ENCODE measurements at regions not wholly inside any gene's neighbourhood (a gene's known extent, or its start where the extent isn't known, plus 50 kb on each side); places are given as distances from the start of the nearest gene placed in this dataset.

DNA sequence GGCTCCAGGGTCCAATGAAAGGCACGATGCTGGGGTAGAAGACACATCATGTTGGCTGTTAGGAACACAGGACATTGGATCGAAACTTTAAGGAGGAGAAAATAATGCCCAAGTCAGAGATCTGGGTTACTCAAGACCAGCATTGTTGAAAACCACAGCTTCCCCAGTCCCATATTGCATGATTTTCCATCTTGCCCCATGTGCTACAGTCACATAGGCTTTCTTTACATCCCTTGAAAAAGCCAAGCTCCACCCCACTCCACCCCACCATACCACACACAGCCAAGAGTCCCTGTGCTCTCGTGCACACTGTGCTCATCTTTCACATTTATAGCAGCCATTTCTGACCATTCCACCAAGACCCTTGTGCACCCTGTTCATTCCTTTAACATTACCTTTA is 636.2 kb downstream of the DIAPH3 start:
- Histone ChIP-seq H3K14ac (ENCODE audit: insufficient read depth, low read length) (no peak overlapping the region), H3K79me2 (ENCODE audit: insufficient read depth, low read length) (no peaks in the 10 kb centered on the region), H2AK5ac (ENCODE audit: insufficient read length, low read length) (no peak overlapping the region), H4K5ac (ENCODE audit: insufficient read length, low read depth, low read length) (no peak overlapping the region), H3K4me1 (ENCODE audit: insufficient read depth, low read length) (peaks cover 2% of the 10 kb centered on the region), H2AFZ (ENCODE audit: low read length) (no peak overlapping the region), H3K23me2 (ENCODE audit: insufficient read length, low read depth, low read length, poor library complexity, severe bottlenecking) (no peaks in the 10 kb centered on the region), H3T11ph (ENCODE audit: low read length) (no peak overlapping the region), H3K56ac (ENCODE audit: insufficient read length, low read depth, low read length) (no peak overlapping the region), H2BK20ac (ENCODE audit: low read depth, low read length, poor library complexity, severe bottlenecking) (no peak overlapping the region), H3K4me2 (ENCODE audit: insufficient read depth, insufficient read length, low read length) (no peak overlapping the region), H3K27me3 (ENCODE audit: insufficient read depth, low read length) (no peaks in the 10 kb centered on the region), H3K9ac (ENCODE audit: extremely low read depth, insufficient read length, low read length) (no peak overlapping the region), H2BK15ac (ENCODE audit: low read depth, low read length) (no peak overlapping the region), H3K9me3 (ENCODE audit: control insufficient read depth, low read depth, low read length) (no peaks in the 10 kb centered on the region), H2BK5ac (ENCODE audit: insufficient read length, low read length) (no peak overlapping the region), H4K8ac (replicated peaks; ENCODE audit: insufficient read length, low read depth, low read length) (no peak overlapping the region), H3K27ac (ENCODE audit: insufficient read length, low read depth, low read length) (no peak overlapping the region), H4K20me1 (ENCODE audit: control insufficient read depth, insufficient read depth, insufficient read length) (no peaks in the 10 kb centered on the region), H3K18ac (ENCODE audit: insufficient read length, low read depth, low read length) (no peak overlapping the region), H3K23ac (ENCODE audit: insufficient read length, low read depth, low read length) (no peak overlapping the region), H3K4ac (ENCODE audit: low read depth, low read length) (no peak overlapping the region), H3K79me1 (ENCODE audit: insufficient read depth, low read depth, low read length, poor library complexity, severe bottlenecking) (no peaks in the 10 kb centered on the region), H2BK12ac (ENCODE audit: insufficient read length, low read depth, low read length) (no peak overlapping the region), H4K91ac (ENCODE audit: insufficient read length, low read depth, low read length) (no peak overlapping the region), H2BK120ac (ENCODE audit: low read depth, low read length, poor library complexity, severe bottlenecking) (no peak overlapping the region)
- H3K9me3 Mint-ChIP-seq, result no peaks in the 10 kb centered on the region; a peak in 1 of 5 replicates
- no peak overlapping the region for H3K4me3 Mint-ChIP-seq
- peaks cover 21% of the 10 kb centered on the region in 2 experiments for H3K4me1 Mint-ChIP-seq
- no CpG with 5 or more reads among the region's 3 CpGs for WGBS (ENCODE audit: extremely low coverage, insufficient read length, low lambda C conversion rate)
- no peaks in the 10 kb centered on the region for H3K27me3 Mint-ChIP-seq (ENCODE audit: low read depth)
- no peaks in the 10 kb centered on the region for H3K36me3 Mint-ChIP-seq (ENCODE audit: insufficient read depth in 1 of 3, low read depth in 3 of 3)
- DNase-seq, result no peak
- TF ChIP-seq CTCF (conservative IDR thresholded peaks at IDR 0.05), result no peak
- H3K27ac Mint-ChIP-seq, result 0 out of 7 replicates have a peak overlapping the region, but pooled peaks of 1 of the 3 experiments have one; percentile 29
